Tibial nerve (tissue), 4 donors: ENCODE measurements at regions not wholly inside any gene's neighbourhood (a gene's known extent, or its start where the extent isn't known, plus 50 kb on each side); places are given as distances from the start of the nearest gene placed in this dataset.

Source experiments
- DNase-seq, 2 donors: peaks; one replicate each; pipeline ENCODE4 v3.0.0-alpha.2; 2019; ENCODE audit warnings: low spot score in 2 of 2
- H3K27ac ChIP-seq, 4 donors: fragments of 200-600 bp; sonication (generic) in 3 of 4; one replicate each; pipeline ENCODE4 v1.5.1; 2017 to 2019; ENCODE audit warnings: mild to moderate bottlenecking in 1 of 4
- H3K27me3 ChIP-seq, 2 donors: fragments of 200-600 bp; sonication (generic) in 1 of 2; one replicate each; pipeline versions ENCODE4 v1.5.1 to v1.6.0; 2017 to 2019
- H3K36me3 ChIP-seq, 3 donors: fragments of 200-600 bp; sonication (generic); one replicate each; pipeline ENCODE4 v1.5.1; 2018 to 2019
- H3K4me1 ChIP-seq, 4 donors: fragments of 200-600 bp; sonication (generic) in 3 of 4; one replicate each; pipeline ENCODE4 v1.5.1; 2017 to 2019
- H3K4me3 ChIP-seq, 4 donors: fragments of 200-600 bp; sonication (generic) in 3 of 4; one replicate each; pipeline ENCODE4 v1.5.1; 2017 to 2019; ENCODE audit warnings: mild to moderate bottlenecking in 1 of 4, moderate library complexity in 1 of 4
- H3K9me3 ChIP-seq, 4 donors: fragments of 200-600 bp; sonication (generic) in 3 of 4; one replicate each; pipeline ENCODE4 v1.5.1; 2017 to 2019
- CTCF ChIP-seq, 5 experiments: fragments of 200-600 bp in 3 of 5; fragments of 450-650 bp in 2 of 5; sonication (generic) in 3 of 5; IDR thresholded peaks; one replicate each; pipeline ENCODE4 v1.5.1; 2016 to 2019; ENCODE audit warnings: antibody characterized with exemption in 5 of 5, mild to moderate bottlenecking in 3 of 5, moderate library complexity in 2 of 5
- EP300 ChIP-seq, 2 donors: sonication (generic); formaldehyde crosslinking; IDR thresholded peaks; one replicate each; pipeline ENCODE4 v1.6.1; 2017; ENCODE audit warnings: antibody characterized with exemption in 2 of 2, mild to moderate bottlenecking in 1 of 2
- POLR2A ChIP-seq, 2 donors: fragments of 450-650 bp; IDR thresholded peaks; one replicate each; pipeline ENCODE4 v1.6.1; 2017; ENCODE audit warnings: antibody characterized with exemption in 2 of 2, mild to moderate bottlenecking in 2 of 2, moderate library complexity in 2 of 2
- WGBS, 2 donors: methylation state at CpG; one replicate each; pipeline ENCODE4 v1.1.5; 2018; 5-methylcytosine and 5-hydroxymethylcytosine counted together

GRCh38 chr9:20291201-20291600 is 331.1 kb downstream of the MLLT3 start:
- no peak overlapping the region for H3K4me3 ChIP-seq
- H3K27me3 ChIP-seq = no peaks in the 10 kb centered on the region
- TF ChIP-seq EP300 (IDR thresholded peaks at IDR 0.05) (no peak), POLR2A (IDR thresholded peaks at IDR 0.05) (no peak), CTCF (IDR thresholded peaks at IDR 0.05) (no peak)
- no peaks in the 10 kb centered on the region for H3K4me1 ChIP-seq
- no peak for DNase-seq
- no peaks in the 10 kb centered on the region for H3K36me3 ChIP-seq
- no peaks in the 10 kb centered on the region for H3K9me3 ChIP-seq
- no peak overlapping the region for H3K27ac ChIP-seq
- 85 to 88% methylated on average over 2 of the region's 2 CpGs for WGBS, 2 donors

GRCh38 chr9:20290257-20290656 is 332.0 kb downstream of the MLLT3 start:
- Histone ChIP-seq H3K27me3 (no peaks in the 10 kb centered on the region), H3K4me1 (no peaks in the 10 kb centered on the region), H3K27ac (no peak overlapping the region), H3K4me3 (no peak overlapping the region), H3K9me3 (no peaks in the 10 kb centered on the region), H3K36me3 (no peaks in the 10 kb centered on the region)
- TF ChIP-seq CTCF (IDR thresholded peaks at IDR 0.05) = no peak
- no peak for TF ChIP-seq EP300 (IDR thresholded peaks at IDR 0.05)
- TF ChIP-seq POLR2A (IDR thresholded peaks at IDR 0.05) = no peak
- no peak for DNase-seq
- WGBS, 2 donors = 55 to 66% methylated on average over 6 of the region's 6 CpGs

GRCh38 chr9:20289423-20290010 is 332.8 kb downstream of the MLLT3 start:
- Histone ChIP-seq H3K36me3 (no peaks in the 10 kb centered on the region), H3K27me3 (no peaks in the 10 kb centered on the region), H3K9me3 (no peaks in the 10 kb centered on the region), H3K4me1 (no peaks in the 10 kb centered on the region), H3K27ac (no peak overlapping the region), H3K4me3 (no peak overlapping the region)
- WGBS, 2 donors = 39 to 54% methylated on average over 9 of the region's 9 CpGs
- no peak for TF ChIP-seq EP300 (IDR thresholded peaks at IDR 0.05)
- no peak for DNase-seq

- Histone ChIP-seq H3K9me3 (no peaks in the 10 kb centered on the region), H3K27ac (no peak overlapping the region), H3K4me3 (no peak overlapping the region), H3K4me1 (no peaks in the 10 kb centered on the region), H3K36me3 (no peaks in the 10 kb centered on the region), H3K27me3 (no peaks in the 10 kb centered on the region)
- 74 to 90% methylated on average over 3 of the region's 3 CpGs for WGBS, 2 donors
- no peak for TF ChIP-seq CTCF (IDR thresholded peaks at IDR 0.05)
- no peak for TF ChIP-seq POLR2A (IDR thresholded peaks at IDR 0.05)
- no peak for TF ChIP-seq EP300 (IDR thresholded peaks at IDR 0.05)
- DNase-seq = no peak
These were observed 335.3 kb downstream of the MLLT3 start for GRCh38 chr9:20286969-20287368.

GRCh38 chr9:20286154-20286700 is 336.1 kb downstream of the MLLT3 start:
- DNase-seq = no peak
- no peaks in the 10 kb centered on the region for H3K27me3 ChIP-seq
- no peak overlapping the region for H3K4me3 ChIP-seq
- WGBS, 2 donors = 47 to 67% methylated on average over 2 of the region's 2 CpGs
- H3K9me3 ChIP-seq = no peaks in the 10 kb centered on the region
- no peaks in the 10 kb centered on the region for H3K4me1 ChIP-seq
- TF ChIP-seq CTCF (IDR thresholded peaks at IDR 0.05) (no peak), POLR2A (IDR thresholded peaks at IDR 0.05) (no peak), EP300 (IDR thresholded peaks at IDR 0.05) (no peak)
- no peaks in the 10 kb centered on the region for H3K36me3 ChIP-seq
- no peak overlapping the region for H3K27ac ChIP-seq
